DND-41 (cell line): ENCODE measurements at regions not wholly inside any gene's neighbourhood (a gene's known extent, or its start where the extent isn't known, plus 50 kb on each side); places are given as distances from the start of the nearest gene placed in this dataset.

Experiments
- ATAC-seq: fragments of 200-7000 bp; cut with Tn5 transposase; 3 replicates; pipeline ENCODE4 v1.9.1; 2021; ENCODE audit warnings: low read depth; ENCODE audit not compliant: insufficient read depth
- DNase-seq: peaks from one replicate; pipeline ENCODE4 v3.0.0-alpha.2; 2020
- H2AFZ ChIP-seq: 2 replicates; pipeline ENCODE4 v1.6.0; 2012; ENCODE audit warnings: low read depth, low read length
- H3K27ac ChIP-seq: 2 replicates; pipeline ENCODE4 v1.5.1; 2012; ENCODE audit warnings: low read length, inconsistent platforms
- H3K27me3 ChIP-seq: fragments of 200-600 bp; sonication (generic); 2 replicates; pipeline ENCODE4 v1.6.0; 2012; ENCODE audit warnings: low read length, mild to moderate bottlenecking, inconsistent platforms; ENCODE audit not compliant: insufficient read depth, poor library complexity
- H3K36me3 ChIP-seq: 2 replicates; pipeline ENCODE4 v1.5.1; 2012; ENCODE audit warnings: low read length, inconsistent platforms; ENCODE audit not compliant: insufficient read depth
- H3K4me1 ChIP-seq: 2 replicates; pipeline ENCODE4 v1.5.1; 2012; ENCODE audit warnings: mild to moderate bottlenecking, low read length; ENCODE audit not compliant: insufficient read depth
- H3K4me2 ChIP-seq: 2 replicates; pipeline ENCODE4 v1.6.0; 2012; ENCODE audit warnings: mild to moderate bottlenecking, moderate library complexity, low read length, inconsistent platforms; ENCODE audit not compliant: insufficient read depth
- H3K4me3 ChIP-seq, 2 experiments: fragments of 200-600 bp in 1 of 2; shearing (Covaris generic) in 1 of 2; 2 replicates each; pipeline ENCODE4 v1.5.1; 2012 to 2016; ENCODE audit warnings: inconsistent platforms in 2 of 2, low read length in 2 of 2, mild to moderate bottlenecking in 2 of 2, low read depth in 1 of 2, moderate library complexity in 1 of 2
- H3K79me2 ChIP-seq: 2 replicates; pipeline ENCODE4 v1.6.0; 2012; ENCODE audit warnings: low read length, inconsistent platforms; ENCODE audit not compliant: insufficient read depth
- H3K9ac ChIP-seq: 2 replicates; pipeline ENCODE4 v1.6.0; 2012; ENCODE audit warnings: low read depth, mild to moderate bottlenecking, inconsistent platforms, low read length, moderate library complexity
- H3K9me3 ChIP-seq: 2 replicates; pipeline ENCODE4 v1.5.1; 2012; ENCODE audit warnings: low read length, moderate library complexity, mild to moderate bottlenecking, inconsistent platforms; ENCODE audit not compliant: insufficient read depth, severe bottlenecking
- H4K20me1 ChIP-seq: 2 replicates; pipeline ENCODE4 v1.6.0; 2012; ENCODE audit warnings: low read length; ENCODE audit not compliant: insufficient read depth
- EZH2 ChIP-seq: IDR thresholded peaks from 3 replicates; pipeline ENCODE4 v1.6.1; 2012; ENCODE audit warnings: borderline replicate concordance, low read depth, mild to moderate bottlenecking, moderate library complexity, low read length, inconsistent platforms; ENCODE audit not compliant: severe bottlenecking
- TF ChIP-seq, protein P1 (sequence below): IDR thresholded peaks from 2 replicates; pipeline ENCODE4 v1.5.1; 2012; ENCODE audit warnings: borderline replicate concordance, low read length, moderate library complexity, mild to moderate bottlenecking; ENCODE audit not compliant: poor library complexity, severe bottlenecking; ENCODE audit errors: extremely low read depth

DNA sequence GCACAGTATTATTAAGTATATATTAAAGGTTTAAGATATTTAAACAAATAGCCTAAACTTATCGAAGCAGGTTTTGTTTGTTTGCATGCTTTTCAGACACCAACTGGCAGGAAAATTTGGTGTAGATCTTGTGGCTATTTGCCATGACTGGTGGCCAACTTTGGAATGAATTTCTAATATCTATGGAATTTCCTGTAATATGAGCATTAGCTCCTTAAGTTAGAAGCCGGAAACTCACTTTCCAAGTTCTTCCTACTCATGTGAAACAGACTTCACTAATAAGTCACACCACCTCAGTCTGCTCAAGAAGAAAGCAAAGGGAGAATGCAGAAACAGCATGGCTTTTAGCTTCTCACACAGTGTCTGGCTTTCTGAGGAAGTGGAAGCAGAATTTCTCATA is 563.9 kb downstream of the GRXCR1 start:
- H3K9ac ChIP-seq: no peak overlapping the region
- no peaks in the 10 kb centered on the region for H3K27me3 ChIP-seq
- no peaks in the 10 kb centered on the region for H3K4me1 ChIP-seq
- no peak for ATAC-seq
- no peak overlapping the region for H2AFZ ChIP-seq
- no peaks in the 10 kb centered on the region for H3K9me3 ChIP-seq
- DNase-seq: no peak
- H3K4me2 ChIP-seq: no peak overlapping the region
- no peaks in the 10 kb centered on the region for H3K79me2 ChIP-seq
- no peak overlapping the region for H3K4me3 ChIP-seq
- H4K20me1 ChIP-seq: no peaks in the 10 kb centered on the region
- H3K36me3 ChIP-seq: no peaks in the 10 kb centered on the region
- no peak for TF ChIP-seq EZH2
- TF ChIP-seq, protein P1, sequence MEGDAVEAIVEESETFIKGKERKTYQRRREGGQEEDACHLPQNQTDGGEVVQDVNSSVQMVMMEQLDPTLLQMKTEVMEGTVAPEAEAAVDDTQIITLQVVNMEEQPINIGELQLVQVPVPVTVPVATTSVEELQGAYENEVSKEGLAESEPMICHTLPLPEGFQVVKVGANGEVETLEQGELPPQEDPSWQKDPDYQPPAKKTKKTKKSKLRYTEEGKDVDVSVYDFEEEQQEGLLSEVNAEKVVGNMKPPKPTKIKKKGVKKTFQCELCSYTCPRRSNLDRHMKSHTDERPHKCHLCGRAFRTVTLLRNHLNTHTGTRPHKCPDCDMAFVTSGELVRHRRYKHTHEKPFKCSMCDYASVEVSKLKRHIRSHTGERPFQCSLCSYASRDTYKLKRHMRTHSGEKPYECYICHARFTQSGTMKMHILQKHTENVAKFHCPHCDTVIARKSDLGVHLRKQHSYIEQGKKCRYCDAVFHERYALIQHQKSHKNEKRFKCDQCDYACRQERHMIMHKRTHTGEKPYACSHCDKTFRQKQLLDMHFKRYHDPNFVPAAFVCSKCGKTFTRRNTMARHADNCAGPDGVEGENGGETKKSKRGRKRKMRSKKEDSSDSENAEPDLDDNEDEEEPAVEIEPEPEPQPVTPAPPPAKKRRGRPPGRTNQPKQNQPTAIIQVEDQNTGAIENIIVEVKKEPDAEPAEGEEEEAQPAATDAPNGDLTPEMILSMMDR: no peak
- H3K27ac ChIP-seq: no peak overlapping the region

DNA sequence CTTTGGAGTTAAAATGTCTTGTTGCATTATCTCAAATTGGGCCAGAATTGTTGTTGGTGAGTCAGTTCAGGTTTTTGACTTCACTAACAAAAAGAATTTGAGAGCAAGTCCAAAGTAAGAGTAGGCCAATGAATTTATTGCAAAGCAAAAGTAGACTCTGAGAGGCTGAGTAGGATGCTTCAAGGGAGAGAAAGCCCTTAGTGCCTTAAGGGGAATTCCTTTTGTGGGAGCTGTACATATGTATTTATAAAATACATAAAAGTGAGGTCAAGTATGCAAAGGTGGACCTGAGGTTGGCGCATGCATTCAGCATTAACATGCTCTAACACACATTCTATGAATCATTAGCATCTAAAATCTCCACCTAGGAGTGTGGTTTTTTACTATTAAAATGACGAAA is 565.4 kb downstream of the GRXCR1 start:
- TF ChIP-seq EZH2: no peak
- TF ChIP-seq, protein P1: no peak
- H3K27ac ChIP-seq: no peak overlapping the region
- DNase-seq: no peak

DNA sequence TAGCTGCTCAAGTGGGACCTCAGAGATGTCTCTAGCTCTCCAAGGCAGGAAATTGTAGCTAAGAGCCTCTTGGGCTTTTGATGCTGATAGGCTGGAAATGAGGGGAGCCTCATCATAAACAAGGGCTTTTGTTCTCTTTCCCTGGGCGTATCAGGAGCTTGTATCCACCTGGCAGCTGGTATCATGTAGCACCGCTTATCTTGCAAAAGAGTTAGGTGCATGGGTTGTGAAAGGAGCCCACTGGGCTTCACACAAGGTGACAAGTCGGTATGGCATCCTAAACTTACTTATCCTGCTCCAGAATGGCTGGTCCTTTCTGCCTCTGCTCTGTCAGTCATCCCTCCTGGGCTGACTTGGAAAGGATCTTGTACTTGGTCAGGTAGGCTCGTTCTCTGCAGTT is 565.8 kb downstream of the GRXCR1 start:
- DNase-seq (no peak), ATAC-seq (no peak)
- Histone ChIP-seq H3K27ac (no peak overlapping the region), H3K9ac (no peak overlapping the region), H3K4me1 (no peaks in the 10 kb centered on the region), H4K20me1 (no peaks in the 10 kb centered on the region), H3K79me2 (no peaks in the 10 kb centered on the region), H3K27me3 (no peaks in the 10 kb centered on the region), H3K4me3 (no peak overlapping the region), H3K36me3 (no peaks in the 10 kb centered on the region), H2AFZ (no peak overlapping the region), H3K9me3 (no peaks in the 10 kb centered on the region), H3K4me2 (no peak overlapping the region)
- TF ChIP-seq EZH2: no peak
- TF ChIP-seq, protein P1: no peak

More for the DNA sequence above, 565.4 kb downstream of the GRXCR1 start:
- no peaks in the 10 kb centered on the region for H3K79me2 ChIP-seq
- no peak overlapping the region for H3K4me2 ChIP-seq
- no peak overlapping the region for H3K4me3 ChIP-seq
- no peaks in the 10 kb centered on the region for H3K36me3 ChIP-seq
- no peaks in the 10 kb centered on the region for H4K20me1 ChIP-seq
- no peak overlapping the region for H2AFZ ChIP-seq
- H3K9ac ChIP-seq: no peak overlapping the region
- H3K4me1 ChIP-seq: no peaks in the 10 kb centered on the region
- H3K9me3 ChIP-seq: no peaks in the 10 kb centered on the region
- no peak for ATAC-seq
- no peaks in the 10 kb centered on the region for H3K27me3 ChIP-seq

DNA sequence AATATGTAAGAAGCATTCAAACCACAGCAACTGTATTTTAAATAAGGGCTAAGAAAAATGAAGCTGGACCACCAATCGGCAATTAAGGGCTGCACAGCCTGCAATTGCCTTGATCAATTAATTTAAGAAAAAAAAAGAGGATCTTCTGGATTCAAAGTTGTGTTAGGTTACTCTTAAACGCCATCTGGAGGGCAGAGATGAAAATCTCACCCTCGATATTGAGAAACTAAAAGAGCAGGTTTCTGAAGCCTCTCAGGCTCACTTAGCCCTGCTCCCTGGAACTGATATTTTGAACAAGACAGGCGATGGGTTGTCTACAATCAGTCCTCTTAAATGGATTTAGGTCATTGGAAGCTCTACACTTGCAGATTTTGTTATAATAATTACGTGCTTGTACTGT is 579.4 kb downstream of the GRXCR1 start:
- Histone ChIP-seq H2AFZ (no peak overlapping the region), H3K79me2 (no peaks in the 10 kb centered on the region), H3K27ac (no peak overlapping the region), H3K4me3 (no peak overlapping the region), H4K20me1 (no peaks in the 10 kb centered on the region), H3K4me2 (no peak overlapping the region), H3K27me3 (no peaks in the 10 kb centered on the region), H3K36me3 (no peaks in the 10 kb centered on the region), H3K9me3 (peaks cover 22% of the 10 kb centered on the region), H3K9ac (no peak overlapping the region), H3K4me1 (no peaks in the 10 kb centered on the region)
- TF ChIP-seq, protein P1: no peak
- no peak for TF ChIP-seq EZH2
- DNase-seq: no peak
- ATAC-seq: no peak
